ENCODE measurements at regions not wholly inside any gene's neighbourhood (a gene's known extent, or its start where the extent isn't known, plus 50 kb on each side); places are given as distances from the start of the nearest gene placed in this dataset.

DNA sequence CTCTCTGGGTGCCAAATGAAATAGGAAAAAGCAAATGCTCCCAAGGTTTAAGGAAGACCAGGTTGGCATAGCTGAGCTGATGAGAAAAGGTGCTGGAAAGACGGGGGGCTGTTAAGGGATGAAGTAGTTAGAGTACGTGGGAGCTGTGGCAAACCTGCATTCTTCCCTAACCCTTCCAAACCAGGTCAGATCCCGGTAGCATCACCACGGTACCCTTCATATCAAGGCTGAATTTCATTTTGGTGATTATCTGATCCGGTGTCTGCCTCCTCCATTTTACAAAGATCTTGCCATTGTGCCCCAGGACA lies 68.0 kb upstream of the PIM1 start:
- TF ChIP-seq, protein P1, sequence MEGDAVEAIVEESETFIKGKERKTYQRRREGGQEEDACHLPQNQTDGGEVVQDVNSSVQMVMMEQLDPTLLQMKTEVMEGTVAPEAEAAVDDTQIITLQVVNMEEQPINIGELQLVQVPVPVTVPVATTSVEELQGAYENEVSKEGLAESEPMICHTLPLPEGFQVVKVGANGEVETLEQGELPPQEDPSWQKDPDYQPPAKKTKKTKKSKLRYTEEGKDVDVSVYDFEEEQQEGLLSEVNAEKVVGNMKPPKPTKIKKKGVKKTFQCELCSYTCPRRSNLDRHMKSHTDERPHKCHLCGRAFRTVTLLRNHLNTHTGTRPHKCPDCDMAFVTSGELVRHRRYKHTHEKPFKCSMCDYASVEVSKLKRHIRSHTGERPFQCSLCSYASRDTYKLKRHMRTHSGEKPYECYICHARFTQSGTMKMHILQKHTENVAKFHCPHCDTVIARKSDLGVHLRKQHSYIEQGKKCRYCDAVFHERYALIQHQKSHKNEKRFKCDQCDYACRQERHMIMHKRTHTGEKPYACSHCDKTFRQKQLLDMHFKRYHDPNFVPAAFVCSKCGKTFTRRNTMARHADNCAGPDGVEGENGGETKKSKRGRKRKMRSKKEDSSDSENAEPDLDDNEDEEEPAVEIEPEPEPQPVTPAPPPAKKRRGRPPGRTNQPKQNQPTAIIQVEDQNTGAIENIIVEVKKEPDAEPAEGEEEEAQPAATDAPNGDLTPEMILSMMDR (IDR thresholded peaks at IDR 0.05), result no peak
- TF ChIP-seq POLR2A (IDR thresholded peaks at IDR 0.05), result no peak
